ENCODE measurements at regions not wholly inside any gene's neighbourhood (a gene's known extent, or its start where the extent isn't known, plus 50 kb on each side); places are given as distances from the start of the nearest gene placed in this dataset.

DNA sequence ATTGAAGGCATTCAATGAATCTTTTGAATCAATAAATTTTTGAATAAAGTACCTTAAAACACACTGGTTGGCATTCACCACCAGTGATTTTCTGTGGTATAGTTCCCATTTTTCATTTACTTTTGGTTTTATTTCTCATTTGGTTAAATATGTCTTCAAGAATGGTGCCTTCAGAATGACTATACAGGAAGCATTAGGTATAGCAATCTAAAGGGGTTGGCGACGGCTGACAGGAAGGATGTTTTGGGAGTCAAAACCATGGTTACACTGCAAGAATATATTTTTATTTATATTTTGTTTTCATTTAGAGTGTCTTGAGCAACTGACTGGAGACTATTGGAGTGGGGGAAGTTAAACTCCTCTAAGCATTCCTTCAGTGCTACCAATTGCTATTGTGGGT is 235.7 kb downstream of the HTR1A start:
- DNase-seq, result no peak

DNA sequence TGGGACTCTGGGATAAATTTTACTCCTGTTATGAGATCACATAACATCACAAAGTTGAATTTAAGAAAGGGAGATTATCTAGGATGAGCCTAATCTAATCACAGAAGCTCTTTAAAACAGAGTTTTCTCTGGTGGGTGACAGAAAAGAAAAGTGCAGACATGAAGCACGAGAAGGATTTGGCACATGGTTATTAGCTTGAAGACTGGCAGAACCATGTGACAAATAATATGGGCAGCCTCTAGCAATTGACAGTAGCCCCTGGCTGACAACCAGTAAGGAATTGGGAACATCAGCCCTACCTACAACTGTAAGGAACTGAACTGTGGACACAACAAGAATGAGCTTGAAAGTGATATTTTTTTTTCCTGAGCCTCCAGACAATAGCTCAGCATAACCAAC is 243.1 kb downstream of the HTR1A start:
- no peak for DNase-seq

GRCh38 chr5:63700241-63700640 is 262.0 kb downstream of the HTR1A start:
- DNase-seq, result no peak

DNA sequence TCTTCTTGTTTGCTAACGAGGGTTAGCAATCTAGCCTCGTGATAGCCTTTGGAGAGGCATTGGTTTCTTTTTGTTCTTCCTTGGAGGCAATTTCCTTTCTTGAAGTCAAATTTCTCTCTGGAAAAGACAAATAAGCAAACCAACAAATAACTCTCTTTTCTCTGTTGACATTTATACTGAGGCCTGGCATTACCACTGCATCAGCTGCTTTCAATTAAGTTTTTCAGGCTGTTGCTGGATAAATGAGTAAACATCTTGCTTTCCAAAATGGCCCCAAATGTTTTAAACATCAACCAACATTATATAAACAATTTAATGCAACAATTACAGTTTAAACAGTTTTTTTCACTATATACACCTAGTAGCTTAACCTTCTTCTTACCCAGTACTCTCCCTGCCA is 264.4 kb downstream of the HTR1A start:
- DNase-seq, result no peak

- DNase-seq, result no peak
These were observed 271.7 kb downstream of the HTR1A start for GRCh38 chr5:63690546-63690945.

- no peak for DNase-seq
These were observed 274.3 kb downstream of the HTR1A start for GRCh38 chr5:63687854-63688516.

DNA sequence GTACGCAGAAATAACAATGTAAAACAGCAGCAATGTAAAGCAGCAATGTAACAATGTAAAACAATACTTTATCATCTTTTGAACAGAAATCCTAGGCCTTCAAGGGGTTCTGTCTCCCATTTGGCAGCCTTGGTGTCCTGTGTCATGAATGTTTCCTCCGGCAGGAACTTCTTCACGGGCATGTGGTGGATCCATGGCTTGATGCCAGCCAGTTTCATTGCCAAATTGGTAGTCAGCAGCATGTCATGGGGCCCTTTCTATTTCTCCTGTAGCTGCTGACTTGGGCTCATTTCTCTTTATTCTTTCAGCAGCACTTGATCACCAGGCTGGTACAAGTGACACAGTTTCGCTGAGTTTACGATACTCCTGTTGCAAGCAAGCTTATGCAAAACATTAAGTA is 275.3 kb downstream of the HTR1A start:
- no peak for DNase-seq

DNA sequence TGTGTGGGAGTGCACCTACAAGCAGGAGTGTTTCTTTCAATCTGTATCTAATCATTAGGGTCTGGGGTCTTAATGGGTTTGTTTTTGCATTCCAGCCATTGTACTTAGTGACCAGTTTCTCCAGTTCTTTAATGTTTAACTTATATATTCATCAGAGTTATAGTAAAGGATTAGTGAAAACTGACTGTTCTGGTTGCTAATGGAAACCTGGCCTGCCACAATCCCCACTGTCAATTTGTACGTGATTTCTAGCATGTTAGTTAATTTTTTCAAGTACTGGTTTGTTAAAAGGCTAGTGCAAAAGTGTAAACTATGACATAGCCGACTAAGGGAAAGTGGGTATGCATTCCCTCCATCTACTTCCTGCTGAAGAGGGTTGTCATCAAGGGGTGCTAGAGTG is 276.1 kb downstream of the HTR1A start:
- DNase-seq, result no peak

- DNase-seq, result no peak
These were observed 276.8 kb downstream of the HTR1A start for GRCh38 chr5:63685454-63685853.

GRCh38 chr5:63674881-63675280 is 287.4 kb downstream of the HTR1A start:
- no peak for DNase-seq

- DNase-seq, result no peak
These were observed 307.2 kb downstream of the HTR1A start for GRCh38 chr5:63655043-63655442.

DNA sequence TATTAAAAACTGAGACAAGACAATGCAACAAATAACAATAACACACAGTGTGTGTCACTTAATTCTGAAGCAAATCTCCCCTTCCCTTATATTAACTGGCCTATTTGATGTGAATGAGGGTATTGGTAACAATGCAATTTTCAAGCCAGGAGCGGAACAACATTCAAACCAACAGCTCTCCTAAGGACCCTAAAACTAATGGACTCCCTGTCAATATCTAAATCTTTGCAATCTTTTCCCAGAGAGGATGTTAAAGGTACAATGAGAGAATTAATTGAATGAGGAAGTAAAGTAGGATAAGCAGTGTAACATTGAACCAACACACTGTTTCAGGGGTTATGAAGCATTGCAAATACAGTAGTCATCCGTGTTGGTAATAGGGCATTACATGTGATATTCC is 311.7 kb downstream of the HTR1A start:
- DNase-seq, result no peak

DNA sequence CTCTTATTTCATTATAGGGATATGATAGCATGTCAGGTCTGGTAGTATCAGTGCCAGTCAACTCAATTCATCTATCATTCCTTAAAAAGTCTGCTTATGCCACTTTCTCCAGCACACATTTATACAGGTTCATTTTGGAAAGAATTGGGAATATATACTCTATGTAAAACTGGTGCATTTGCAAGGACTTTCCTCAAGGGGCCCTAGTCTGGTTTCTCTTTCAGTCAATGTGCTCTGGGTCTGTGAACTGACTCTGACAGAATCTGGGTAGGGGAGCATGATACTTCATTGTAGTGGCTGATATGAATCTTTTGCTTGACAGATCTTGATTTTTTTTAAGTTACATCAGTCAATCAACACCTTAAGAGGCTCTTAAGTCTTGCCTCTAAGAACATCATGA is 313.9 kb downstream of the HTR1A start:
- no peak for DNase-seq

GRCh38 chr5:63629951-63630630 is 332.2 kb downstream of the HTR1A start:
- no peak for DNase-seq

DNA sequence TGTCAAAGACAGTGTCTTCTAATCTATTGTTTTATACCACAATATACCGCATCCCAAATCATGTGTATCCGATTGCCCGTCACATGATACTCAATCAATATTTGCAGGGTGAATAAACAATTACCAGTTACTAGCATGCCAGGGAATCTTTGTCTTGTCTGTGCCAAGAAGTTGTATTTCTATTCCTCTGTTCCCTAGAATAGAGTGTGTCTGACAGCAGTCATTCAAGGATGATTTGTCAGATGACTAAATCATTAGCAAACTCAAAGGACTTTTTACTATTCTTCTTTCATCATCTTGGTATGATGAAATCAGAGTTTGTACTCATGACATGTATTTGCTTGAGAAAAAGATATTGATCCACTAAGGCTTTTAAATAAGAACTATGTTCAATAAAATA is 348.8 kb downstream of the HTR1A start:
- no peak for DNase-seq

DNA sequence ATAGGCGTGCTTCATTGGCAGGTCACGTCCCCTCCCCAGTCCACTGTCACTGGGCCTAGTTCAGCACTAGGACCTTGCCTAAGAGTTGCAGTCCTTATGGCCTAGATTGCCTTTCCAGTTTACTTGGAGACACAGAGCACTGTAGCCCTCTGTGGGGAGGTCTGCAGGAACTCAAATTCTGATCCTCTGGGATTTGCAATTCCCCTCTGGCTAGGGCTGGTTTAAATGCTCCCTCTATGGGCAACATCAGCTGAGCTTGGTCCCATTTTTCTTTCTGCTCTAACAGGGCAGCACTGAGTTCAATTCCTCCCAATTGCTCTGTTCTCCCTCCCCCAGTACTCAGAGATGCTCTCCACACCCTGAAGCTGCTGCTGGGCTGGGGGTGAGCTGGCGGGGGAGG is 358.2 kb downstream of the HTR1A start:
- no peak for DNase-seq

- DNase-seq, result no peak
These were observed 359.3 kb downstream of the HTR1A start for GRCh38 chr5:63602971-63603370.

GRCh38 chr5:63596254-63596653 is 366.0 kb downstream of the HTR1A start:
- no peak for DNase-seq

GRCh38 chr5:63573380-63573779 is 388.9 kb downstream of the HTR1A start:
- no peak for DNase-seq

GRCh38 chr5:63572740-63573139 is 389.5 kb downstream of the HTR1A start:
- no peak for DNase-seq

DNA sequence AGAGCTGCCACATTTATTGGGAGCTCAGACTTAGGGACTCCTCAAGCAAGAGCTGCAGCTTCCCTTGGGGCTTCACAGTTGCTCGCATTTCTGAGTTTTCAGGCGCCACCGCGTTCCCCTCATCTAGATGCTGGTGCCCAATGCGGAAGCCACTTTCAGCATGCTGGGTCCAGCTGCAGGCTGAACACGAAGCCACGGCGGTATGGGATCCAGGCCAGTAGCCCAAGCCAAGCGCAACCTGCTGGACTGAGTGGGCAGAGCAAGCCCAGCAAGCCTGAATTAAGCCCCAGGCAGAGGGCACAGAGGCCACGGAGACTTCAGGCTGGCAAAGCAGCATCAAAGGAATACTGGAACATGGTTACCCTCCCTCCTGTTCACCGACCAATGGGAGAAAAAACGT is 391.5 kb downstream of the HTR1A start:
- no peak for DNase-seq

DNA sequence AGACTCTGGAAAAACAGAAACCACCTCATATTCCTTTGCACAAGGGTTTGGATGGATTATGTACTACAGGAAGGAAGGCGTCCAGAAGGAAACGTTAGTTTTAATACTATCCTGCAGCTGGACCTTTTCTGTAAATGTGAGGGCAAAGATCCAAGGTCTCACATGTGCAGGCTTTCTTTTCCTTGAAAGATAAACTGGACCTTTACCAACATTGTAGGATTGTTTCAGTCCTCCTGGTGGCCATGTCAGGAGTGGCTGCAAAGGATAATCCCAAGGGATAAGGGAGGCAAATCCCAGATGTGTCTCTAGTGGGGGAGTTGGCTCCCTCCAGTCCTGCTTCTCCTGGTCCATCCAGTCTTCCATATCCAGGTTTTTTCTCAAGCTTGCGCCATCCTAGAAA is 397.5 kb downstream of the HTR1A start:
- DNase-seq, result no peak

DNA sequence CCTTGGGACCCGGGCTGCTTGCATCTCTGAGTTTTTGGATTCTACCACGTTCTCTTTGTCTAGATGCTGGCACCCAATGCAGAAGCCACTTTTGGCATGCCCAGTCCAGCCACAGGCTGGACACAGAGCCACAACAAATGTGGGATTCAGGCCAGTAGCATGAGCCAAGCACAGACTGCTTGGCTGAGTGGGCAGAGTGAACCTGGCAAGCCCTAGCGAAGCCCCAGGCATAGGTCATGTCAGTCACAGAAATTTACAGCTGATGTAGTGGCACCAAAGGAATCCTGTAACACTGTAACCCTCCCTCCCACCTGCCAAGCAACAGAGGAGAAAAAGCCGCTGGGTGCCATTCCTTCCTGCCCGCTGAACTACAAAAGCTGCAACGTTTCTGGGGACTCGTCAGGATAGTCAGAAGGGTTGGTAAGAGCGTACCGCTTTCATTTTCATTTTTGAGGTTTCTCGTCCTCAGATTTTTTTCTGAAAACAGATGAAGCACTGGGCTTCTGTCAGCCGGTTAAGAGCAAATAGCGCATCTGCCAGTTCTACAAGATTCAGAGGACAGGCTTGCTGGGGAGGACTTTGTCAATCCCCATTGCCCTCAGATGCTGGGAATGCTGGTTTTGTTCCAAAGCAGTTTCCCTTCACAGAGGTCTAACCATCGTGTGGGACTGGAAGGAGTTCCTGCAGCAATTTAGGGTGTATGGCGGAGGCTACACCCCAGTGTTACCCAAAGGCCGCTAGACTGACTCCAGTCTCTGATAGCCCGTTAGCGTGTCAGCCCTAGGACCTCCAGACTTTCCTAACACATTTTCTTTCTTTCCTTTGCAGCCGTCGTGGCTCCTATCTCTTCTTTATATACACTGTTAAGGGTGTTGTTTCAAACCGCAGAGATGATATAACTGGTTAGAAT is 399.0 kb downstream of the HTR1A start:
- no peak for DNase-seq

GRCh38 chr5:63555874-63556273 is 406.4 kb downstream of the HTR1A start:
- no peak for DNase-seq
